Type B pancreatic cell (in vitro differentiated cells): ENCODE measurements at regions not wholly inside any gene's neighbourhood (a gene's known extent, or its start where the extent isn't known, plus 50 kb on each side); places are given as distances from the start of the nearest gene placed in this dataset.

Experiments used
- DNase-seq: peaks from one replicate; pipeline ENCODE4 v3.0.0; 2021; ENCODE audit warnings: mixed read lengths; ENCODE audit not compliant: unreplicated experiment; ENCODE audit errors: extremely low spot score
- H3K27ac Mint-ChIP-seq: 2 replicates; pipeline ENCODE4 v1.8.0; 2021; ENCODE audit warnings: mild to moderate bottlenecking, mixed read lengths
- H3K27me3 Mint-ChIP-seq: 2 replicates; pipeline ENCODE4 v1.8.0; 2021; ENCODE audit warnings: mixed read lengths
- H3K36me3 Mint-ChIP-seq: 2 replicates; pipeline ENCODE4 v1.8.0; 2021; ENCODE audit warnings: mixed read lengths
- H3K4me1 Mint-ChIP-seq: one replicate; pipeline ENCODE4 v1.8.0; 2021; ENCODE audit warnings: mixed read lengths; ENCODE audit not compliant: unreplicated experiment
- H3K4me3 Mint-ChIP-seq: 2 replicates; pipeline ENCODE4 v1.8.0; 2021; ENCODE audit warnings: mild to moderate bottlenecking, mixed read lengths
- H3K9me3 Mint-ChIP-seq: 2 replicates; pipeline ENCODE4 v1.8.0; 2021; ENCODE audit warnings: mixed read lengths
- CTCF ChIP-seq: fragments of 200-600 bp; sonication (generic); conservative IDR thresholded peaks from 2 replicates; pipeline ENCODE4 v1.5.0; 2021; ENCODE audit warnings: antibody characterized with exemption, mild to moderate bottlenecking

- DNase-seq, result no peak
- TF ChIP-seq CTCF, result no peak
- Mint-ChIP-seq H3K4me1 (peaks cover 42% of the 10 kb centered on the region), H3K9me3 (no peaks in the 10 kb centered on the region), H3K27ac (no peak overlapping the region), H3K4me3 (no peak overlapping the region), H3K27me3 (peaks cover 45% of the 10 kb centered on the region), H3K36me3 (no peaks in the 10 kb centered on the region)
These were observed 140.9 kb downstream of the EDN3 start for GRCh38 chr20:59441306-59441705.

- Mint-ChIP-seq H3K36me3 (no peaks in the 10 kb centered on the region), H3K9me3 (peaks cover 3% of the 10 kb centered on the region), H3K27ac (no peak overlapping the region), H3K27me3 (peaks cover 45% of the 10 kb centered on the region), H3K4me3 (peak overlapping the region; percentile 41), H3K4me1 (peaks cover 39% of the 10 kb centered on the region)
- DNase-seq, result no peak
- no peak for TF ChIP-seq CTCF
These were observed 141.7 kb downstream of the EDN3 start for GRCh38 chr20:59441860-59442810.

- H3K4me1 Mint-ChIP-seq, result peaks cover 38% of the 10 kb centered on the region
These were observed 143.1 kb downstream of the EDN3 start for GRCh38 chr20:59443550-59443949.

GRCh38 chr20:59446376-59446775 lies 146.0 kb downstream of the EDN3 start:
- DNase-seq, result no peak
- Mint-ChIP-seq H3K36me3 (no peaks in the 10 kb centered on the region), H3K4me3 (no peak overlapping the region), H3K4me1 (peaks cover 50% of the 10 kb centered on the region), H3K27ac (no peak overlapping the region), H3K9me3 (peaks cover 3% of the 10 kb centered on the region), H3K27me3 (peaks cover 69% of the 10 kb centered on the region)
- no peak for TF ChIP-seq CTCF

More at GRCh38 chr20:59443550-59443949, 143.1 kb downstream of the EDN3 start:
- H3K4me3 Mint-ChIP-seq, result no peak overlapping the region
- no peak for DNase-seq
- no peak for TF ChIP-seq CTCF
- peaks cover 3% of the 10 kb centered on the region for H3K9me3 Mint-ChIP-seq
- H3K27me3 Mint-ChIP-seq, result peaks cover 57% of the 10 kb centered on the region
- no peaks in the 10 kb centered on the region for H3K36me3 Mint-ChIP-seq
- H3K27ac Mint-ChIP-seq, result no peak overlapping the region

- peaks cover 57% of the 10 kb centered on the region for H3K4me1 Mint-ChIP-seq
- H3K27ac Mint-ChIP-seq, result no peak overlapping the region
- H3K27me3 Mint-ChIP-seq, result peaks cover 66% of the 10 kb centered on the region
These were observed 147.8 kb downstream of the EDN3 start for GRCh38 chr20:59448196-59448595.

More at GRCh38 chr20:59448196-59448595, 147.8 kb downstream of the EDN3 start:
- H3K4me3 Mint-ChIP-seq, result no peak overlapping the region
- H3K36me3 Mint-ChIP-seq, result no peaks in the 10 kb centered on the region
- H3K9me3 Mint-ChIP-seq, result peaks cover 3% of the 10 kb centered on the region
- no peak for DNase-seq
- TF ChIP-seq CTCF, result no peak
